Spleen (tissue), 11 donors: ENCODE measurements at regions not wholly inside any gene's neighbourhood (a gene's known extent, or its start where the extent isn't known, plus 50 kb on each side); places are given as distances from the start of the nearest gene placed in this dataset.
"Not testable (repeated sequence)": the region's sequence is repeated elsewhere in the genome, so short reads cannot be mapped to it uniquely, and the experiment has no call there.

Experiments
- DNase-seq: peaks from one replicate; pipeline ENCODE4 v3.0.0-alpha.2; 2020
- H3K27ac ChIP-seq, 8 donors: fragments of 200-600 bp; sonication (generic) in 7 of 8; 1 replicate in 4 of 8; 2 replicates in 4 of 8; pipeline versions ENCODE4 v1.5.0 to v1.8.0; 2016 to 2021; ENCODE audit warnings: inconsistent platforms in 4 of 8, mild to moderate bottlenecking in 4 of 8, moderate library complexity in 1 of 8
- H3K27me3 ChIP-seq, 7 donors: fragments of 200-600 bp; sonication (generic) in 6 of 7; replicated peaks in 1 of 7; 1 replicate in 4 of 7; 2 replicates in 3 of 7; pipeline versions ENCODE4 v1.5.0 to v1.8.0; 2016 to 2021; ENCODE audit warnings: inconsistent platforms in 3 of 7, mild to moderate bottlenecking in 1 of 7
- H3K36me3 ChIP-seq, 6 donors: fragments of 200-600 bp; sonication (generic) in 5 of 6; 1 replicate in 4 of 6; 2 replicates in 2 of 6; pipeline versions ENCODE4 v1.5.0 to v1.8.0; 2016 to 2021; ENCODE audit warnings: inconsistent platforms in 2 of 6
- H3K4me1 ChIP-seq, 6 donors: fragments of 200-600 bp; sonication (generic) in 5 of 6; 1 replicate in 3 of 6; 2 replicates in 3 of 6; pipeline versions ENCODE4 v1.5.0 to v1.8.0; 2016 to 2021; ENCODE audit warnings: inconsistent platforms in 3 of 6
- H3K4me3 ChIP-seq, 8 donors: fragments of 200-600 bp; sonication (generic) in 7 of 8; 1 replicate in 4 of 8; 2 replicates in 4 of 8; pipeline versions ENCODE4 v1.5.0 to v1.8.0; 2016 to 2021; ENCODE audit warnings: inconsistent platforms in 4 of 8, mild to moderate bottlenecking in 4 of 8, moderate library complexity in 2 of 8
- H3K9me3 ChIP-seq, 8 donors: fragments of 200-600 bp; sonication (generic) in 7 of 8; 1 replicate in 4 of 8; 2 replicates in 4 of 8; pipeline versions ENCODE4 v1.5.0 to v1.8.0; 2016 to 2021; ENCODE audit warnings: inconsistent platforms in 4 of 8
- CTCF ChIP-seq, 11 experiments: fragments of 200-600 bp in 7 of 11; fragments of 450-650 bp in 4 of 11; sonication (generic) in 4 of 11; IDR thresholded peaks in 8 of 11; conservative IDR thresholded peaks in 3 of 11; 1 replicate in 7 of 11; 2 replicates in 4 of 11; pipeline versions ENCODE4 v1.4.0 to v1.8.0; 2016 to 2021; ENCODE audit warnings: antibody characterized with exemption in 11 of 11, inconsistent platforms in 4 of 11, mild to moderate bottlenecking in 1 of 11
- POLR2A ChIP-seq, 3 donors: fragments of 450-650 bp; IDR thresholded peaks; one replicate each; pipeline ENCODE4 v1.5.1; 2017; ENCODE audit warnings: antibody characterized with exemption in 3 of 3, mild to moderate bottlenecking in 1 of 3
- POLR2AphosphoS5 ChIP-seq, 3 donors: sonication (generic); formaldehyde crosslinking; IDR thresholded peaks; one replicate each; pipeline ENCODE4 v1.5.1; 2017; ENCODE audit warnings: antibody characterized with exemption in 3 of 3
- WGBS, 5 donors: extraction: QIAGEN DNeasy Blood & Tissue Kit in 3 of 5; methylation state at CpG; one replicate each; pipeline versions ENCODE4 v1.1.5 to v1.1.7; 2013 to 2018; 5-methylcytosine and 5-hydroxymethylcytosine counted together
- intact Hi-C: fragments of 100-400 bp; cut with DNase I; formaldehyde crosslinking; loops from one replicate; pipeline ENCODE4 v1.15.0; 2023; ENCODE audit warnings: low total_unique reads
- donor health status: healthy with polysubstance abuse.
- donor health status: DM: no; HTN: no; CAD: no; lungs with moderate emphysema.
- donor health status: DM: no; HTN: no; CAD: no.
- donor health status: Bipolar disorder and iron deficiency.
- donor health status: healthy.
- donor health status: DM: no; HTN: no; CAD: no.
- donor health status: DM: yes; HTN: yes; CAD: no.

DNA sequence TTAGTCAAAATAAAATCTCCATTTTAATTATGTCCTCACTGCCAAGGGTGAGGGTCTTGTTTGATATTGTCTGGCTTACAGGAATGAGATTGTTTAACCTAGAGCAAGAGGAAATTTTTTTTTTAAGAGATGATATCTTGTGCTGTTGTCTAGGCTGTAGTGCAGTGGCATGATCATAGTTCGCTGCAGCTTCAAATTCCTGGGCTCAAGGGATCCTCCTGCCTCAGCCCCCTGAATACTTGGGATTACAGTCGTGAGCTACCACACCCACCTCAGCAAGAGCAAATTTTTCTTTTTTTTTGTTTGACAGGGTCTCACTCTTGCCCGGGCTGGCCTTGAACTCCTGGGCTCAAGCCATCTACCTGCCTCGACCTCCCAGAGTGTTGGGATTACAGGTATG, 84.6 kb downstream of the DISP1 start:
- H3K9me3 ChIP-seq = no peaks in the 10 kb centered on the region
- H3K27me3 ChIP-seq = no peaks in the 10 kb centered on the region
- peaks cover 0 to 21% (median 2%) of the 10 kb centered on the region in 6 donors for H3K4me1 ChIP-seq
- H3K36me3 ChIP-seq = no peaks in the 10 kb centered on the region
- intact Hi-C loops = no loop called here
- no peak overlapping the region for H3K4me3 ChIP-seq
- no peak overlapping the region for H3K27ac ChIP-seq
- TF ChIP-seq POLR2A (IDR thresholded peaks at IDR 0.05) = no peak
- no peak for TF ChIP-seq CTCF (IDR thresholded peaks at IDR 0.05 in 8 of 11, conservative IDR thresholded peaks at IDR 0.05 in 3 of 11)
- no peak for DNase-seq
- 80 to 92% (median 84%) methylated on average over 4 of the region's 4 CpGs for WGBS, 5 donors

- H3K4me3 ChIP-seq = no peak overlapping the region
- H3K36me3 ChIP-seq = no peaks in the 10 kb centered on the region
- TF ChIP-seq POLR2AphosphoS5 (IDR thresholded peaks at IDR 0.05) (no peak), POLR2A (IDR thresholded peaks at IDR 0.05) (no peak), CTCF (IDR thresholded peaks at IDR 0.05 in 8 of 11, conservative IDR thresholded peaks at IDR 0.05 in 3 of 11) (no peak)
- DNase-seq = no peak
- H3K9me3 ChIP-seq = no peaks in the 10 kb centered on the region
- intact Hi-C loops = no loop called here
- WGBS, 5 donors = 93 to 96% (median 95%) methylated on average over 6 of the region's 6 CpGs
- no peak overlapping the region for H3K27ac ChIP-seq
- no peaks in the 10 kb centered on the region for H3K4me1 ChIP-seq
- no peaks in the 10 kb centered on the region for H3K27me3 ChIP-seq
These were observed 89.6 kb downstream of the DISP1 start for GRCh38 chr1:222904451-222904850.

GRCh38 chr1:222905151-222905550, 90.3 kb downstream of the DISP1 start:
- no peaks in the 10 kb centered on the region for H3K9me3 ChIP-seq
- no peaks in the 10 kb centered on the region for H3K27me3 ChIP-seq
- no peak overlapping the region for H3K4me3 ChIP-seq
- intact Hi-C loops = no loop called here
- no peak overlapping the region for H3K27ac ChIP-seq
- no peak for TF ChIP-seq POLR2AphosphoS5 (IDR thresholded peaks at IDR 0.05)
- TF ChIP-seq CTCF (IDR thresholded peaks at IDR 0.05 in 8 of 11, conservative IDR thresholded peaks at IDR 0.05 in 3 of 11) = no peak
- no peak for TF ChIP-seq POLR2A (IDR thresholded peaks at IDR 0.05)
- no peaks in the 10 kb centered on the region for H3K4me1 ChIP-seq
- DNase-seq = no peak
- 91 to 97% (median 95%) methylated on average over 3 of the region's 3 CpGs for WGBS, 5 donors
- H3K36me3 ChIP-seq = no peaks in the 10 kb centered on the region

- DNase-seq, H3K27me3 ChIP-seq, H3K27ac ChIP-seq, H3K4me1 ChIP-seq, H3K36me3 ChIP-seq, H3K9me3 ChIP-seq, intact Hi-C loops, H3K4me3 ChIP-seq: not testable (repeated sequence)
- 91 to 96% (median 94%) methylated on average over 11 of the region's 11 CpGs for WGBS, 5 donors
These were observed 91.5 kb downstream of the DISP1 start for GRCh38 chr1:222906271-222906739.

DNA sequence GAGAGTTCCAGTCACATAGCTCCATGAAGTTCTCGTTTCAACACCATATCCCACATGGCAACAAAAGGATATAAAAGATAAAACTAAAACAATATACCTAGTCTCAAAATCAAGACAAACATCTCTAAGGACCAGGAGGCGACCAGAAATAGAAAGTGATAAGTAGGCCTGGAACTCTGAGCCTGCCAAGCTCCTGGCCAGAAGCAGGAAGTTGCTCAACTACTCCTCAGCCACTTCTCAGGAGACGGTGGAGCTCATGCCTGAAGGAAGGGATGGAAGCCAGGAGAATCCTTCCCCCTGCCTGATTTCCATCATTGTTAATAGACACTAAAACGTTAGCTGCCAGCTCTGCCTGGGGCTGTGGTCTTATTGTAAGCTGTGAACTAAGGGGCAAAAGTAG, 94.7 kb downstream of the DISP1 start:
- no peak for DNase-seq
- Histone ChIP-seq H3K4me1 (no peaks in the 10 kb centered on the region), H3K36me3 (no peaks in the 10 kb centered on the region), H3K27me3 (no peaks in the 10 kb centered on the region), H3K27ac (no peak overlapping the region), H3K4me3 (no peak overlapping the region), H3K9me3 (no peaks in the 10 kb centered on the region)
- 53 to 72% (median 61%) methylated on average over 4 of the region's 4 CpGs for WGBS, 5 donors
- intact Hi-C loops = no loop called here
- TF ChIP-seq CTCF (IDR thresholded peaks at IDR 0.05 in 8 of 11, conservative IDR thresholded peaks at IDR 0.05 in 3 of 11) (no peak), POLR2A (IDR thresholded peaks at IDR 0.05) (no peak), POLR2AphosphoS5 (IDR thresholded peaks at IDR 0.05) (no peak)
